Ascending aorta (tissue), 2 donors: ENCODE measurements at regions not wholly inside any gene's neighbourhood (a gene's known extent, or its start where the extent isn't known, plus 50 kb on each side); places are given as distances from the start of the nearest gene placed in this dataset.

Experiments used
- DNase-seq, 2 donors: peaks; one replicate each; pipeline ENCODE4 v3.0.0-alpha.2; 2019; ENCODE audit warnings: low spot score in 2 of 2
- H3K27ac ChIP-seq, 2 donors: fragments of 200-600 bp; sonication (generic); one replicate each; pipeline ENCODE4 v1.5.1; 2016 to 2017; ENCODE audit warnings: mild to moderate bottlenecking in 1 of 2
- H3K27me3 ChIP-seq: fragments of 200-600 bp; sonication (generic); one replicate; pipeline ENCODE4 v1.5.1; 2017
- H3K36me3 ChIP-seq, 2 donors: fragments of 200-600 bp; sonication (generic); one replicate each; pipeline ENCODE4 v1.5.1; 2016
- H3K4me1 ChIP-seq, 2 donors: fragments of 200-600 bp; sonication (generic); one replicate each; pipeline ENCODE4 v1.5.1; 2016 to 2017; ENCODE audit warnings: mild to moderate bottlenecking in 1 of 2
- H3K4me3 ChIP-seq, 2 donors: fragments of 200-600 bp; sonication (generic); one replicate each; pipeline ENCODE4 v1.5.1; 2016 to 2017; ENCODE audit warnings: mild to moderate bottlenecking in 1 of 2
- H3K9me3 ChIP-seq, 2 donors: fragments of 200-600 bp; sonication (generic); one replicate each; pipeline ENCODE4 v1.5.1; 2016
- CTCF ChIP-seq, 3 experiments: fragments of 200-600 bp in 2 of 3; fragments of 450-650 bp in 1 of 3; sonication (generic) in 2 of 3; IDR thresholded peaks; one replicate each; pipeline ENCODE4 v1.5.1; 2016 to 2019; ENCODE audit warnings: antibody characterized with exemption in 3 of 3, mild to moderate bottlenecking in 1 of 3, moderate library complexity in 1 of 3
- intact Hi-C: fragments of 100-400 bp; cut with DNase I; formaldehyde crosslinking; loops from one replicate; pipeline ENCODE4 v1.15.1; 2023

- Histone ChIP-seq H3K36me3 (no peaks in the 10 kb centered on the region), H3K27ac (no peak overlapping the region), H3K4me3 (no peak overlapping the region), H3K9me3 (no peaks in the 10 kb centered on the region), H3K4me1 (no peaks in the 10 kb centered on the region), H3K27me3 (no peaks in the 10 kb centered on the region)
- intact Hi-C loops = no loop called here
- no peak for DNase-seq
- no peak for TF ChIP-seq CTCF (IDR thresholded peaks at IDR 0.05)
Measured at GRCh38 chr1:79117376-79117775, 110.8 kb upstream of the ADGRL4 start.

GRCh38 chr1:79113836-79114235 lies 107.3 kb upstream of the ADGRL4 start:
- DNase-seq = no peak
- H3K27ac ChIP-seq = no peak overlapping the region
- no peaks in the 10 kb centered on the region for H3K9me3 ChIP-seq
- intact Hi-C loops = no loop called here
- H3K4me1 ChIP-seq = no peaks in the 10 kb centered on the region
- H3K27me3 ChIP-seq = no peaks in the 10 kb centered on the region
- no peak overlapping the region for H3K4me3 ChIP-seq
- no peak for TF ChIP-seq CTCF (IDR thresholded peaks at IDR 0.05)
- no peaks in the 10 kb centered on the region for H3K36me3 ChIP-seq

GRCh38 chr1:79110749-79111148 lies 104.2 kb upstream of the ADGRL4 start:
- Histone ChIP-seq H3K27me3 (no peaks in the 10 kb centered on the region), H3K27ac (no peak overlapping the region), H3K9me3 (no peaks in the 10 kb centered on the region), H3K4me3 (no peak overlapping the region), H3K36me3 (no peaks in the 10 kb centered on the region), H3K4me1 (peaks cover 0 to under 1% of the 10 kb centered on the region in 2 donors)
- no peak for DNase-seq
- no peak for TF ChIP-seq CTCF (IDR thresholded peaks at IDR 0.05)
- intact Hi-C loops = no loop called here

GRCh38 chr1:79109445-79109844 lies 102.9 kb upstream of the ADGRL4 start:
- no peaks in the 10 kb centered on the region for H3K36me3 ChIP-seq
- no peaks in the 10 kb centered on the region for H3K27me3 ChIP-seq
- no peak for DNase-seq
- no peak for TF ChIP-seq CTCF (IDR thresholded peaks at IDR 0.05)
- H3K27ac ChIP-seq = no peak overlapping the region
- intact Hi-C loops = no loop called here
- H3K4me3 ChIP-seq = no peak overlapping the region
- H3K9me3 ChIP-seq = no peaks in the 10 kb centered on the region
- H3K4me1 ChIP-seq = peaks cover 0 to 4% of the 10 kb centered on the region in 2 donors

GRCh38 chr1:79105500-79105899 lies 99.0 kb upstream of the ADGRL4 start:
- no peak overlapping the region for H3K4me3 ChIP-seq
- H3K36me3 ChIP-seq = no peaks in the 10 kb centered on the region
- DNase-seq = no peak
- TF ChIP-seq CTCF (IDR thresholded peaks at IDR 0.05) = no peak
- intact Hi-C loops = no loop called here
- no peaks in the 10 kb centered on the region for H3K27me3 ChIP-seq
- no peak overlapping the region for H3K27ac ChIP-seq
- H3K4me1 ChIP-seq = peaks cover 0 to 4% of the 10 kb centered on the region in 2 donors
- H3K9me3 ChIP-seq = no peaks in the 10 kb centered on the region

GRCh38 chr1:79104617-79105016 lies 98.1 kb upstream of the ADGRL4 start:
- Histone ChIP-seq H3K27me3 (no peaks in the 10 kb centered on the region), H3K9me3 (no peaks in the 10 kb centered on the region), H3K36me3 (no peaks in the 10 kb centered on the region), H3K27ac (no peak overlapping the region), H3K4me3 (no peak overlapping the region), H3K4me1 (peaks cover 0 to 4% of the 10 kb centered on the region in 2 donors)
- DNase-seq = no peak
- TF ChIP-seq CTCF (IDR thresholded peaks at IDR 0.05) = no peak
- intact Hi-C loops = no loop called here
